Thoracic aorta (tissue), 2 donors: ENCODE measurements at regions not wholly inside any gene's neighbourhood (a gene's known extent, or its start where the extent isn't known, plus 50 kb on each side); places are given as distances from the start of the nearest gene placed in this dataset.
"Not testable (repeated sequence)": the region's sequence is repeated elsewhere in the genome, so short reads cannot be mapped to it uniquely, and the experiment has no call there.

ENCODE experiments used
- ATAC-seq: fragments of 150-250 bp; one replicate; pipeline ENCODE4 v1.8.0; 2017; ENCODE audit warnings: low read depth; ENCODE audit not compliant: insufficient number of reproducible peaks, low FRiP score
- DNase-seq: peaks from one replicate; pipeline ENCODE4 v3.0.0-alpha.2; 2020; ENCODE audit warnings: low spot score
- H3K27ac ChIP-seq, 2 donors: fragments of 200-600 bp; sonication (generic); 1 replicate in 1 of 2; 2 replicates in 1 of 2; pipeline ENCODE4 v1.5.1; 2016; ENCODE audit warnings: mild to moderate bottlenecking in 2 of 2, moderate library complexity in 2 of 2
- H3K27me3 ChIP-seq: fragments of 200-600 bp; sonication (generic); replicated peaks from 2 replicates; pipeline ENCODE4 v1.6.0; 2016; ENCODE audit warnings: mild to moderate bottlenecking; ENCODE audit not compliant: insufficient read depth
- H3K36me3 ChIP-seq: fragments of 200-600 bp; sonication (generic); one replicate; pipeline ENCODE4 v1.5.1; 2016
- H3K4me1 ChIP-seq, 2 donors: fragments of 200-600 bp; sonication (generic); 1 replicate in 1 of 2; 2 replicates in 1 of 2; pipeline versions ENCODE4 v1.5.1 to v1.6.0; 2016; ENCODE audit warnings: low read depth in 2 of 2, mild to moderate bottlenecking in 1 of 2; ENCODE audit not compliant: control insufficient read depth in 1 of 2
- H3K4me3 ChIP-seq: fragments of 200-600 bp; sonication (generic); 2 replicates; pipeline ENCODE4 v1.5.1; 2016; ENCODE audit warnings: mild to moderate bottlenecking
- H3K9me3 ChIP-seq: fragments of 200-600 bp; sonication (generic); 2 replicates; pipeline ENCODE4 v1.5.1; 2016
- TF ChIP-seq, protein P1 (sequence below): fragments of 200-600 bp; sonication (generic); IDR thresholded peaks from one replicate; pipeline ENCODE4 v1.5.1; 2019; ENCODE audit warnings: antibody characterized with exemption

DNA sequence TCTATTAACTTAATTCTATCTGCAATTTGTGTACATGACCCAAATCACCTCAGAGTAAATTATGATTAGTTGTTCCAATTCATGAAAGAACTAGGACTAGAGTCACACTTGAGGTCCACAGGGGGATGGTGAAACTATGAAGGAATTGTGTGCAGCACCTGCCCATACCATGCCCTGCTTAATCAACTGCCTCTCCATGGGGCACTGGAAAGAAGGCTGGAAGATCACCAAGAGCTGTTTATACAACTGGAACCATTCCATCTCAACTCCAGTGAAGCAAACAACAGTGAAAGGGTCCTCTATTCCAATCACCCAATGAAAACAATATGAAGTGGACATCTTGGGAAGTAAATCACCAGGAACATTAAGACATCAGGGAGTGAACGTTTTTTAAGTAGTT is 98.7 kb upstream of the SEMA3D start:
- Histone ChIP-seq H3K4me1 (peaks cover 0 to 6% of the 10 kb centered on the region in 2 donors), H3K4me3 (no peak overlapping the region), H3K27ac (no peak overlapping the region), H3K36me3 (no peaks in the 10 kb centered on the region), H3K27me3 (no peaks in the 10 kb centered on the region), H3K9me3 (no peaks in the 10 kb centered on the region)
- DNase-seq: no peak
- TF ChIP-seq, protein P1, sequence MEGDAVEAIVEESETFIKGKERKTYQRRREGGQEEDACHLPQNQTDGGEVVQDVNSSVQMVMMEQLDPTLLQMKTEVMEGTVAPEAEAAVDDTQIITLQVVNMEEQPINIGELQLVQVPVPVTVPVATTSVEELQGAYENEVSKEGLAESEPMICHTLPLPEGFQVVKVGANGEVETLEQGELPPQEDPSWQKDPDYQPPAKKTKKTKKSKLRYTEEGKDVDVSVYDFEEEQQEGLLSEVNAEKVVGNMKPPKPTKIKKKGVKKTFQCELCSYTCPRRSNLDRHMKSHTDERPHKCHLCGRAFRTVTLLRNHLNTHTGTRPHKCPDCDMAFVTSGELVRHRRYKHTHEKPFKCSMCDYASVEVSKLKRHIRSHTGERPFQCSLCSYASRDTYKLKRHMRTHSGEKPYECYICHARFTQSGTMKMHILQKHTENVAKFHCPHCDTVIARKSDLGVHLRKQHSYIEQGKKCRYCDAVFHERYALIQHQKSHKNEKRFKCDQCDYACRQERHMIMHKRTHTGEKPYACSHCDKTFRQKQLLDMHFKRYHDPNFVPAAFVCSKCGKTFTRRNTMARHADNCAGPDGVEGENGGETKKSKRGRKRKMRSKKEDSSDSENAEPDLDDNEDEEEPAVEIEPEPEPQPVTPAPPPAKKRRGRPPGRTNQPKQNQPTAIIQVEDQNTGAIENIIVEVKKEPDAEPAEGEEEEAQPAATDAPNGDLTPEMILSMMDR: no peak
- no peak for ATAC-seq

DNA sequence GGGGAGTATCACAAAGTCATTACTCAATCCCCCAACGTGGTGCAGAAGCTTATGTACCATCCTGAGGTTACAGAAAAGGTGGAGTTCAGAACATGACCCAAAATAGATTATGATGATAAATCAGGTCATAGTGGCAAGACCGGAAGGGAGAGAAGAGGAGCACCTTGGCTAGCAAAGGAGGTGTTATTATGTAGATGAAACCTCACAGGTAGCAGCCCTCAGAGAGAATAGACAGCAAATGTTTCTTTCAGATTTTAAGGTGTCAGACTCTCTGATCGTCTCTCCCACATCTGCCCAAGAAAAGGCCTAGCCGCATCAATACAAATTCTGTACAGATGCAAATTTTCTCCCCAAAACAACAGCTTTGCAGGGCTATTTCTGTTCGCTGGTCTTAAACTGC is 88.3 kb upstream of the SEMA3D start:
- Histone ChIP-seq H3K36me3 (no peaks in the 10 kb centered on the region), H3K27ac (no peak overlapping the region), H3K9me3 (no peaks in the 10 kb centered on the region), H3K4me3 (no peak overlapping the region), H3K27me3 (no peaks in the 10 kb centered on the region), H3K4me1 (no peaks in the 10 kb centered on the region)
- DNase-seq: no peak
- ATAC-seq: no peak
- TF ChIP-seq, protein P1: no peak

DNA sequence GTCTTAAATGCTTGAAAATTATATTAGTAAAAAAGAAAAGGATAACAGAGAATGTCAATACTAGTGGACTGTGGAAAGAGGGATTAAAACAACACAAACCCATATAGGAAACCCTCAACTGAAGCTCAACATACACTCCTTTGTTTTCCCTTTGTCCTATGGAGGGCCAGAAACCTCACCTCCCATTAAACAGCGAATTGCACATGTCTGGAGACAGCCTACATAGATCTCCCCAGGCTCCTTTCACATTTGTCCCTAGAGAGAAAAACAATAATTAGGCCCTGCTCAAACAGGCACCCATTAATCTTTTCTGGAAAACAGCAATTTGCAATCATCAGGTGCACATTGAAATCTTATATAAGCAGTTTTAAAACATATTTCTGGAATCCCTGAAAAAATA is 87.6 kb upstream of the SEMA3D start:
- DNase-seq (no peak), ATAC-seq (no peak)
- Histone ChIP-seq H3K36me3 (no peaks in the 10 kb centered on the region), H3K4me1 (no peaks in the 10 kb centered on the region), H3K27me3 (no peaks in the 10 kb centered on the region), H3K4me3 (no peak overlapping the region), H3K27ac (no peak overlapping the region), H3K9me3 (no peaks in the 10 kb centered on the region)
- TF ChIP-seq, protein P1: no peak

DNA sequence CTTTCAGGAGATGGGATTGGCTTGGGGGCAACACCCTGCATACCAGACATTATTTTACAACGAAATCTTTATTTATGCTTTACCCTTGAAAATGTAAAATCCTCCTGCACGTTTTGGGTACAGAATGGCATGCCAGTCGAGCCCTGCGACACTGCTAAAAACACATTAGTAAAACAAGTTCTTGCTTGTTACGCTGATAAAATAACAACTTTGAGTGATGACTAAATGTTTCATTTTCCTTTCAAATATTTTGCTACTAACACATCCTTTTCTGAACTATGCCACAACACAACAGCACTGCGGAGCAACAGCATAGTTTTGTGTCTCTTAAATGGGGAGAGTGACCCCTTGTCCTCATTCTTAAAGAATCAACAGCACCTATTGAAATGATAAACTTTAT is 76.0 kb upstream of the SEMA3D start:
- ATAC-seq: no peak
- H3K4me3 ChIP-seq: no peak overlapping the region
- H3K27ac ChIP-seq: no peak overlapping the region
- DNase-seq: no peak
- TF ChIP-seq, protein P1: no peak
- no peaks in the 10 kb centered on the region for H3K36me3 ChIP-seq
- no peaks in the 10 kb centered on the region for H3K9me3 ChIP-seq
- H3K27me3 ChIP-seq: no peaks in the 10 kb centered on the region
- peaks cover 0 to 7% of the 10 kb centered on the region in 2 donors for H3K4me1 ChIP-seq

DNA sequence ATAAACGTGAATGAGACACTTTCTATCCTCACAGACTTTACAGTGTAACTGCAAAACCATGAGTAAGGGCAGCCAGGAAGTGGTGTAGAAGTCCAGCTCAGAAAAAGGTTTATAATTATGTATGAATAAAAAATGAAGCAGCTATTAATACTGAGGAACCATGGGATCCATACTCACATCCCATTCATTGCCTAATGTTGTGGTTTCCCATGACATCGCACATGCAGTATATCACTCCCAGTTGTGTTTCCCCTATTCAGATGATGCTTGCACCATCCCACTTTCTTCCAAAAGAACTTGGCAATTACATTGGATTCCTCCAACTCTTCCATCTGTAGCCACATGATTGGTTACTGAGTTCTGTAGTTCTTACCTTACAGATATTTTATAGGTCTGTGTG is 74.5 kb upstream of the SEMA3D start:
- no peaks in the 10 kb centered on the region for H3K36me3 ChIP-seq
- DNase-seq: no peak
- TF ChIP-seq, protein P1: no peak

DNA sequence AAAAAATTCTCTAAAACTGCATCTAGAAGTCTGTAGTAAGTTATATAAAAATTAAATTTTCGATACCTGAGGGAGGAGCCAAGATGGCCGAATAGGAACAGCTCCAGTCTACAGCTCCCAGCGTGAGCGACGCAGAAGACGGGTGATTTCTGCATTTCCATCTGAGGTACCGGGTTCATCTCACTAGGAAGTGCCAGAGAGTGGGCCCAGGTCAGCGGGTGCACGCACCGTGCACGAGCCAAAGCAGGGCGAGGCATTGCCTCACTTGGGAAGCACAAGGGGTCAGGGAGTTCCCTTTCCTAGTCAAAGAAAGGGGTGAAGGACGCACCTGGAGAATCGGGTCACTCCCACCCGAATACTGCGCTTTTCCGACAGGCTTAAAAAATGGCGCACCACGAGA is 62.9 kb upstream of the SEMA3D start:
- not testable (repeated sequence) for H3K36me3 ChIP-seq, H3K27me3 ChIP-seq, H3K9me3 ChIP-seq, H3K4me1 ChIP-seq, DNase-seq, H3K27ac ChIP-seq, ATAC-seq, H3K4me3 ChIP-seq

More for the DNA sequence above, 74.5 kb upstream of the SEMA3D start:
- H3K27ac ChIP-seq: no peak overlapping the region
- H3K4me1 ChIP-seq: peaks cover 0 to 7% of the 10 kb centered on the region in 2 donors
- ATAC-seq: no peak
- H3K4me3 ChIP-seq: no peak overlapping the region
- H3K9me3 ChIP-seq: no peaks in the 10 kb centered on the region
- H3K27me3 ChIP-seq: no peaks in the 10 kb centered on the region
